HepG2 (cell line): ENCODE measurements at regions not wholly inside any gene's neighbourhood (a gene's known extent, or its start where the extent isn't known, plus 50 kb on each side); places are given as distances from the start of the nearest gene placed in this dataset.

Experiments used
- ATAC-seq: fragments of 200-7000 bp; cut with Tn5 transposase; 3 replicates; pipeline ENCODE4 v1.9.1; 2020; ENCODE audit warnings: mild to moderate bottlenecking, moderate library complexity
- BruUV-seq: library from RNA; stranded (reverse); fragments of 400-500 nt; replicated peaks from 2 replicates; lab custom pipeline; 2021; lab: Mats Ljungman, UMichigan
- CTCF ChIA-PET: fragments of 300-600 bp; formaldehyde crosslinking; extraction: SDS; loops from one replicate; lab custom pipeline; 2021; ENCODE audit warnings: low total read pairs, inconsistent platforms, low intra/inter-chr PET ratio; lab: Yijun Ruan, JAX
- POLR2A ChIA-PET: fragments of 350-600 bp; sonication (Branson Sonifier 250); formaldehyde crosslinking; loops from one replicate; lab custom pipeline; 2020; ENCODE audit warnings: antibody characterized with exemption, inconsistent platforms; lab: Yijun Ruan, JAX
- DNase-seq: peaks from one replicate; pipeline ENCODE4 v3.0.0-alpha.2; 2015; ENCODE audit warnings: low spot score
- FAIRE-seq: peaks from 3 replicates; lab custom pipeline; 2011; peaks lifted over from hg19 to GRCh38; lab: Jason Lieb, UNC
- H2AFZ ChIP-seq: one replicate; pipeline ENCODE4 v1.6.1; 2011; ENCODE audit warnings: low read length, inconsistent platforms
- H3K27ac ChIP-seq: fragments of 300-600 bp; 3 replicates; pipeline ENCODE4 v1.8.0; 2011; ENCODE audit warnings: mixed run types, mild to moderate bottlenecking, mixed read lengths, low read length, inconsistent platforms; ENCODE audit not compliant: insufficient read depth; ENCODE audit errors: extremely low read length
- H3K27me3 ChIP-seq, 2 experiments: fragments of 200-600 bp in 1 of 2; 2 replicates in 1 of 2; 3 replicates in 1 of 2; pipeline versions ENCODE4 v1.6.0 to v1.8.0; 2011; ENCODE audit warnings: low read length in 2 of 2, mild to moderate bottlenecking in 2 of 2, moderate library complexity in 2 of 2, inconsistent platforms in 1 of 2; ENCODE audit not compliant: insufficient read depth in 2 of 2, control insufficient read depth in 1 of 2
- H3K36me3 ChIP-seq, 2 experiments: fragments of 200-600 bp in 1 of 2; replicated peaks in 1 of 2; 2 replicates in 1 of 2; 3 replicates in 1 of 2; pipeline versions ENCODE4 v1.5.1 to v1.8.0; 2011; ENCODE audit warnings: low read length in 2 of 2, inconsistent platforms in 1 of 2; ENCODE audit not compliant: insufficient read depth in 2 of 2, control insufficient read depth in 1 of 2
- H3K4me1 ChIP-seq: 2 replicates; pipeline ENCODE4 v1.5.1; 2012; ENCODE audit warnings: low read length, inconsistent platforms; ENCODE audit not compliant: insufficient read depth
- H3K4me2 ChIP-seq: 2 replicates; pipeline ENCODE4 v1.6.0; 2011; ENCODE audit warnings: low read depth, low read length, inconsistent platforms
- H3K4me3 ChIP-seq, 3 experiments: fragments of 200-600 bp in 1 of 3; sonication (generic), shearing (Covaris generic) in 1 of 3; replicated peaks in 1 of 3; 2 replicates each; pipeline ENCODE4 v1.5.1; 2011 to 2016; ENCODE audit warnings: low read length in 3 of 3, inconsistent platforms in 2 of 3, low read depth in 2 of 3, mild to moderate bottlenecking in 2 of 3, control low read depth in 1 of 3, mixed read lengths in 1 of 3; ENCODE audit not compliant: insufficient read depth in 1 of 3
- H3K79me2 ChIP-seq: one replicate; pipeline ENCODE4 v1.6.1; 2011; ENCODE audit warnings: low read length, inconsistent platforms; ENCODE audit not compliant: insufficient read depth
- H3K9ac ChIP-seq: 2 replicates; pipeline ENCODE4 v1.6.0; 2011; ENCODE audit warnings: mild to moderate bottlenecking, low read depth, low read length, inconsistent platforms; ENCODE audit not compliant: insufficient read depth
- H3K9me3 ChIP-seq: 2 replicates; pipeline ENCODE4 v1.5.1; 2012; ENCODE audit warnings: mild to moderate bottlenecking, low read length
- H4K20me1 ChIP-seq: 2 replicates; pipeline ENCODE4 v1.6.0; 2011; ENCODE audit warnings: inconsistent platforms, mild to moderate bottlenecking, low read length, moderate library complexity; ENCODE audit not compliant: insufficient read depth
- ATF4 ChIP-seq, 2 experiments: fragments of 450-650 bp in 1 of 2; sonication (generic) in 1 of 2; formaldehyde crosslinking; IDR thresholded peaks; 2 replicates each; pipeline versions ENCODE4 v1.5.0 to v1.8.0; 2020 to 2022; ENCODE audit warnings: mild to moderate bottlenecking in 1 of 2, missing genetic modification reagents in 1 of 2
- CHCHD3 ChIP-seq: sonication (generic); formaldehyde crosslinking; IDR thresholded peaks from 2 replicates; pipeline ENCODE4 v1.8.0; 2022; ENCODE audit warnings: mild to moderate bottlenecking, missing genetic modification reagents, moderate library complexity
- ELF4 ChIP-seq: sonication (generic); formaldehyde crosslinking; IDR thresholded peaks from 2 replicates; pipeline ENCODE4 v1.5.0; 2020; ENCODE audit warnings: missing genetic modification reagents, mild to moderate bottlenecking, moderate library complexity, borderline replicate concordance
- PLRG1 ChIP-seq: fragments of 450-650 bp; conservative IDR thresholded peaks from 2 replicates; pipeline ENCODE4 v1.6.1; 2016
- WGBS: methylation state at CpG from one replicate; pipeline ENCODE4 v1.1.6; 2017; ENCODE audit warnings: low lambda C conversion rate; 5-methylcytosine and 5-hydroxymethylcytosine counted together
- in situ Hi-C: cut with HindIII; loops from 2 replicates; pipeline ENCODE4 v1.10.0; 2017; ENCODE audit warnings: low pct_unique_long_range_greater_than_20kb; ENCODE audit not compliant: extremely low pct_ligation_motif_present
- intact Hi-C: fragments of 100-400 bp; cut with micrococcal nuclease; formaldehyde crosslinking; loops from one replicate; pipeline ENCODE4 v1.10.0; 2022; ENCODE audit not compliant: unreplicated experiment

- H3K79me2 ChIP-seq = no peaks in the 10 kb centered on the region
- CTCF ChIA-PET = no interaction called here
- BruUV-seq = no TSS peak
- in situ Hi-C loops (no loop called here), intact Hi-C loops (no loop called here)
- H3K9ac ChIP-seq = no peak overlapping the region
- no peak overlapping the region for H3K4me3 ChIP-seq
- H3K27ac ChIP-seq = no peak overlapping the region
- peaks cover 91% of the 10 kb centered on the region for H3K9me3 ChIP-seq
- no peaks in the 10 kb centered on the region for H3K36me3 ChIP-seq
- POLR2A ChIA-PET = no interaction called here
- H2AFZ ChIP-seq = no peak overlapping the region
- H3K4me1 ChIP-seq = no peaks in the 10 kb centered on the region
- no peaks in the 10 kb centered on the region for H4K20me1 ChIP-seq
- no peaks in the 10 kb centered on the region for H3K27me3 ChIP-seq
- no peak for DNase-seq
- WGBS = 13% methylated on average over 3 of the region's 3 CpGs
- no peak overlapping the region for H3K4me2 ChIP-seq
- TF ChIP-seq ATF4 (CRISPR knock-in tag; IDR thresholded peaks at IDR 0.05) = no peak
- TF ChIP-seq, all 625 proteins: peak for 0
- no peak for FAIRE-seq
- ATAC-seq = no peak
These were observed 241.9 kb downstream of the CDH11 start for GRCh38 chr16:64880006-64880405.

GRCh38 chr16:64878940-64879339, 242.9 kb downstream of the CDH11 start:
- Histone ChIP-seq H3K27ac (no peak overlapping the region), H3K9me3 (peaks cover 85% of the 10 kb centered on the region), H3K36me3 (no peaks in the 10 kb centered on the region), H2AFZ (no peak overlapping the region), H3K4me3 (no peak overlapping the region), H3K79me2 (no peaks in the 10 kb centered on the region), H3K27me3 (no peaks in the 10 kb centered on the region), H3K4me2 (no peak overlapping the region), H3K9ac (no peak overlapping the region), H4K20me1 (no peaks in the 10 kb centered on the region), H3K4me1 (no peaks in the 10 kb centered on the region)
- ChIA-PET POLR2A (no interaction called here), CTCF (no interaction called here)
- no peak for TF ChIP-seq PLRG1
- no peak for TF ChIP-seq ELF4 (CRISPR knock-in tag)
- TF ChIP-seq CHCHD3 (CRISPR knock-in tag) = no peak
- intact Hi-C loops (no loop called here), in situ Hi-C loops (no loop called here)
- no peak for DNase-seq
- BruUV-seq = no TSS peak
- no peak for FAIRE-seq
- 12% methylated on average over 4 of the region's 4 CpGs for WGBS
- ATAC-seq = no peak
